ENCODE measurements at regions not wholly inside any gene's neighbourhood (a gene's known extent, or its start where the extent isn't known, plus 50 kb on each side); places are given as distances from the start of the nearest gene placed in this dataset.

DNA sequence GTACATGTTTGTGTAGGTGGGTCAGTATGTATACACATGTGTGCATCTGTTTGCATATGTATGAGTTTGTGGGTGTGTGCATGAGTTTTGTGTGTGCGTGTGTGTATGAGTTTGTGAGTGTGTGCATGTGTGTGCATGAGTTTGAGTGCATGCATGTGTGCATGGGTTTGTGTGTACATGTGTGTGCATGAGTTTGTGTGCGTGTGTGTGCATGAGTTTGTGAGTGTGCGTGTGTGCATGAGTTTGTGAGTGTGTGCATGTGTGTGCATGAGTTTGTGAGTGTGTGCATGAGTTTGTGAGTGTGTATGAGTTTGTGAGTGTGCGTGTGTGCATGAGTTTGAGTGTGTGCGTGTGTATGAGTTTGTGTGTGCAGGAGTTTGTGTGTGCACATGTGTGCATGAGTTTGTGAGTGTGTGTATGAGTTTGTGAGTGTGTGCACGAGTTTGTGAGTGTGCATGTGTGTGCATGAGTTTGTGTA lies 61.5 kb downstream of the FZD10 start:
- Mint-ChIP-seq H3K27ac (no peak overlapping the region), H3K36me3 (ENCODE audit: insufficient read depth in 1 of 3, low read depth in 3 of 3) (peaks cover 0 to 2% (median 0%) of the 10 kb centered on the region in 3 experiments; a peak in 1 of 7 replicates), H3K4me1 (peaks cover 34 to 46% of the 10 kb centered on the region in 2 experiments), H3K4me3 (no peak overlapping the region), H3K9me3 (peaks cover 5 to 11% of the 10 kb centered on the region in 2 experiments; a peak in 4 of 5 replicates), H3K27me3 (ENCODE audit: low read depth) (peaks cover 24% of the 10 kb centered on the region)
- no peak overlapping the region for H3K23ac ChIP-seq (ENCODE audit: insufficient read length, low read depth, low read length)
- H3K9ac ChIP-seq (ENCODE audit: extremely low read depth, insufficient read length, low read length), result no peak overlapping the region
- H3K9me3 ChIP-seq (ENCODE audit: control insufficient read depth, low read depth, low read length), result no peaks in the 10 kb centered on the region
- TF ChIP-seq, protein P1, sequence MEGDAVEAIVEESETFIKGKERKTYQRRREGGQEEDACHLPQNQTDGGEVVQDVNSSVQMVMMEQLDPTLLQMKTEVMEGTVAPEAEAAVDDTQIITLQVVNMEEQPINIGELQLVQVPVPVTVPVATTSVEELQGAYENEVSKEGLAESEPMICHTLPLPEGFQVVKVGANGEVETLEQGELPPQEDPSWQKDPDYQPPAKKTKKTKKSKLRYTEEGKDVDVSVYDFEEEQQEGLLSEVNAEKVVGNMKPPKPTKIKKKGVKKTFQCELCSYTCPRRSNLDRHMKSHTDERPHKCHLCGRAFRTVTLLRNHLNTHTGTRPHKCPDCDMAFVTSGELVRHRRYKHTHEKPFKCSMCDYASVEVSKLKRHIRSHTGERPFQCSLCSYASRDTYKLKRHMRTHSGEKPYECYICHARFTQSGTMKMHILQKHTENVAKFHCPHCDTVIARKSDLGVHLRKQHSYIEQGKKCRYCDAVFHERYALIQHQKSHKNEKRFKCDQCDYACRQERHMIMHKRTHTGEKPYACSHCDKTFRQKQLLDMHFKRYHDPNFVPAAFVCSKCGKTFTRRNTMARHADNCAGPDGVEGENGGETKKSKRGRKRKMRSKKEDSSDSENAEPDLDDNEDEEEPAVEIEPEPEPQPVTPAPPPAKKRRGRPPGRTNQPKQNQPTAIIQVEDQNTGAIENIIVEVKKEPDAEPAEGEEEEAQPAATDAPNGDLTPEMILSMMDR (conservative IDR thresholded peaks at IDR 0.05), result no peak
- H3T11ph ChIP-seq (ENCODE audit: low read length), result no peak overlapping the region
- H3K14ac ChIP-seq (ENCODE audit: insufficient read depth, low read length), result no peak overlapping the region
- H4K91ac ChIP-seq (ENCODE audit: insufficient read length, low read depth, low read length), result no peak overlapping the region
- H2BK12ac ChIP-seq (ENCODE audit: insufficient read length, low read depth, low read length), result no peak overlapping the region
- H2AK5ac ChIP-seq (ENCODE audit: insufficient read length, low read length), result no peak overlapping the region
- H3K4ac ChIP-seq (ENCODE audit: low read depth, low read length), result no peak overlapping the region
- H3K4me2 ChIP-seq (ENCODE audit: insufficient read depth, insufficient read length, low read length), result no peak overlapping the region
- no peak for DNase-seq
- H3K4me1 ChIP-seq (ENCODE audit: insufficient read depth, low read length), result peaks cover 8% of the 10 kb centered on the region
- H2BK5ac ChIP-seq (ENCODE audit: insufficient read length, low read length), result no peak overlapping the region
- 100% methylated on average over 2 of the region's 6 CpGs for WGBS (ENCODE audit: extremely low coverage, insufficient read length, low lambda C conversion rate)
- peaks cover 26% of the 10 kb centered on the region; the same call in 1 of the 2 replicates for H3K27me3 ChIP-seq (ENCODE audit: insufficient read depth, low read length)
- H2BK15ac ChIP-seq (ENCODE audit: low read depth, low read length), result no peak overlapping the region
- no peak overlapping the region for H3K18ac ChIP-seq (ENCODE audit: insufficient read length, low read depth, low read length)
- H2AFZ ChIP-seq (ENCODE audit: low read length), result no peak overlapping the region
- no peak overlapping the region for H2BK120ac ChIP-seq (ENCODE audit: low read depth, low read length, poor library complexity, severe bottlenecking)
- no peaks in the 10 kb centered on the region for H3K23me2 ChIP-seq (ENCODE audit: insufficient read length, low read depth, low read length, poor library complexity, severe bottlenecking)
- no peaks in the 10 kb centered on the region for H3K79me2 ChIP-seq (ENCODE audit: insufficient read depth, low read length)
- H3K27ac ChIP-seq (ENCODE audit: insufficient read length, low read depth, low read length), result no peak overlapping the region
- no peak overlapping the region for H2BK20ac ChIP-seq (ENCODE audit: low read depth, low read length, poor library complexity, severe bottlenecking)
- no peaks in the 10 kb centered on the region for H3K79me1 ChIP-seq (ENCODE audit: insufficient read depth, low read depth, low read length, poor library complexity, severe bottlenecking)
- no peak overlapping the region for H3K56ac ChIP-seq (ENCODE audit: insufficient read length, low read depth, low read length)
- H4K8ac ChIP-seq (replicated peaks; ENCODE audit: insufficient read length, low read depth, low read length), result no peak overlapping the region
- no peak overlapping the region for H4K5ac ChIP-seq (ENCODE audit: insufficient read length, low read depth, low read length)
- no peaks in the 10 kb centered on the region for H4K20me1 ChIP-seq (ENCODE audit: control insufficient read depth, insufficient read depth, insufficient read length)

Data from H9 (cell line).